Breast epithelium (tissue), 3 donors: ENCODE measurements at regions not wholly inside any gene's neighbourhood (a gene's known extent, or its start where the extent isn't known, plus 50 kb on each side); places are given as distances from the start of the nearest gene placed in this dataset.

Source experiments
- POLR2A ChIP-seq: fragments of 450-650 bp; IDR thresholded peaks from one replicate; pipeline ENCODE4 v1.6.1; 2016; ENCODE audit warnings: antibody characterized with exemption, mild to moderate bottlenecking, moderate library complexity
- POLR2AphosphoS5 ChIP-seq, 3 donors: sonication (generic); formaldehyde crosslinking; IDR thresholded peaks; one replicate each; pipeline ENCODE4 v1.6.1; 2017; ENCODE audit warnings: antibody characterized with exemption in 3 of 3
- TF ChIP-seq, protein P1 (sequence below), 3 donors: fragments of 450-650 bp; IDR thresholded peaks; one replicate each; pipeline ENCODE4 v1.5.1; 2016 to 2017; ENCODE audit warnings: antibody characterized with exemption in 3 of 3, mild to moderate bottlenecking in 3 of 3, moderate library complexity in 3 of 3

DNA sequence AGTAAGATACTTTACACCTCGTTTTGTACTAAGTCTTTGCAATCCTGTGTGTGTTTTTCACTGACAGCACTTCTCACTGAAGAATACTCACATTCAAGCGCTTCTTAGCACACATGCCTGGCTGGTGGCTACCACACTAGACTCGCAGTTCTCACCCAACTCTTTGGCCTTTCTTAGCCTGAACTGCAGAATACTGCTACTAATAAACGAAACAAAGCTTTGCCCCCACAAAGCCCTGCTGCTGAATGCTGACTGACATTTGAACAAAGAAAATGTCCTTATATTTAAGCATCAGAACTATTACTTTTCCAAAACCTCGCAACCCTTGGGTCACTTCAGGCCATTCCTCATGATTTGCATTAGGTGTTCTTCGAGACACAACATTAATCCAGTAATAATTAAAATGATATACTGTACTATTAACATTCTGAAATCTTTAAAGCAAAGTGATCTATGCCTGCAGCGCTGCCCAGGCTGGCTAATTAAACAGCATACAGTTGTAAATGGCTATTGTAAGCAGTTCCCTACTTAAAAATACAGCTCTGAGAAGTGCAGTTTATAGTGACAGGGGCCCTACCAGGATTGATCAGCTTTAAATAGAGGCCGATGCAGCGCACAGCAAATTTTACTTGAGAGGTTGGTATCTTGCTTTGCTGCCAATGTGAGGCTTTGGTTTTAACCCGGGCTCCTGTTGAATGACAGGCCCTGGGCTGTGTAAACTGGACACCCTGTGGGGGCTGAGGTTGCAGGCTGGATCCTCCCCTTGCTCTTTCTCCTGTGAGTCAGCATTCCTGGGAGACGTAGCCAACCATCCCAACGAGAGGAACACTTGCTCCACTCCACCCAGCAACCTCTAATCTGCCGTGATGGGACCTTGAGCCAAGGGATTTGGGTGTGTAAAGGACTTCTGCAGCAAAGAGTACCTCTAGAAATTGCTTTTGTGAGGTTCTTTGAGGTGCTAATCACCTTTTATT, 899.0 kb downstream of the TFAP2A start:
- TF ChIP-seq, protein P1, sequence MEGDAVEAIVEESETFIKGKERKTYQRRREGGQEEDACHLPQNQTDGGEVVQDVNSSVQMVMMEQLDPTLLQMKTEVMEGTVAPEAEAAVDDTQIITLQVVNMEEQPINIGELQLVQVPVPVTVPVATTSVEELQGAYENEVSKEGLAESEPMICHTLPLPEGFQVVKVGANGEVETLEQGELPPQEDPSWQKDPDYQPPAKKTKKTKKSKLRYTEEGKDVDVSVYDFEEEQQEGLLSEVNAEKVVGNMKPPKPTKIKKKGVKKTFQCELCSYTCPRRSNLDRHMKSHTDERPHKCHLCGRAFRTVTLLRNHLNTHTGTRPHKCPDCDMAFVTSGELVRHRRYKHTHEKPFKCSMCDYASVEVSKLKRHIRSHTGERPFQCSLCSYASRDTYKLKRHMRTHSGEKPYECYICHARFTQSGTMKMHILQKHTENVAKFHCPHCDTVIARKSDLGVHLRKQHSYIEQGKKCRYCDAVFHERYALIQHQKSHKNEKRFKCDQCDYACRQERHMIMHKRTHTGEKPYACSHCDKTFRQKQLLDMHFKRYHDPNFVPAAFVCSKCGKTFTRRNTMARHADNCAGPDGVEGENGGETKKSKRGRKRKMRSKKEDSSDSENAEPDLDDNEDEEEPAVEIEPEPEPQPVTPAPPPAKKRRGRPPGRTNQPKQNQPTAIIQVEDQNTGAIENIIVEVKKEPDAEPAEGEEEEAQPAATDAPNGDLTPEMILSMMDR (IDR thresholded peaks at IDR 0.05), result no peak
- TF ChIP-seq POLR2A (no peak), POLR2AphosphoS5 (IDR thresholded peaks at IDR 0.05) (no peak)
